HG03575 (cell line): ENCODE measurements at regions not wholly inside any gene's neighbourhood (a gene's known extent, or its start where the extent isn't known, plus 50 kb on each side); places are given as distances from the start of the nearest gene placed in this dataset.

Source experiments
- ATAC-seq: cut with Tn5 transposase; IDR thresholded peaks from one replicate; pipeline ENCODE4 v1.9.1; 2021; ENCODE audit not compliant: unreplicated experiment, insufficient number of reproducible peaks, low FRiP score; ENCODE audit errors: extremely low read depth

GRCh38 chr2:186059096-186059495 lies 320.5 kb downstream of the FSIP2 start:
- no peak for ATAC-seq

DNA sequence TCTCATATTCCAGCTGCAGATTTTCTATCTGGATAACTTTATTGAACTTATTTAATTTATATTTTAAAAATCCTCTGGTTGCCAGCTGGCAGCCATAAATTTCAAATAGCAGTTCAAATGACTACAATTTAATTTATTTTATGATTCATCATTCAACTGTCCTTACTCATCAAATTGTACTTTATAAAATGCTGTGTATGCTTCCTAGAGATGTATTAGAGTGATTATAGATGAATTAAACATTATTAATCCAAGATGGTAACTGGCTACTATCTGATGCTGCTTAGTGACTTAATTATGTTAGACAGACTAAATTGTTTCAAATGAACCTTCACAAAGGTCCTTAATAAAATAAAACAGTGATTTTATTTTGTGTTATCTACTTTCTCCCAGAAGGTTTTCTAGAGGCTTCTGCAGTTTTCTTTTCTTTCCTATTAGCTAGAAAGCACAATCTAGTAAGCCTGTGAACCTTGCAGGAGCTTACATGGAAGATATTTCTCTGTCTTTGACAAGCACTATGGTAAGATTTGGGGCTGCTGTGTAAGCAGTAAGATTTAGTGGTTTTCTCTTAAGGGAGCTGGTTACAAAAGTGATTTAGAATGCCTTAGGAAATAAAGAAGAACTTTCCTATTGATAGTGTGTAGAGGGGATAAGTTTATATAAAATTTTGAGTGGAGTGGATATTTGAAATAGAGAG lies 322.3 kb downstream of the FSIP2 start:
- no peak for ATAC-seq

GRCh38 chr2:186064507-186064906 lies 325.9 kb downstream of the FSIP2 start:
- ATAC-seq, result no peak

DNA sequence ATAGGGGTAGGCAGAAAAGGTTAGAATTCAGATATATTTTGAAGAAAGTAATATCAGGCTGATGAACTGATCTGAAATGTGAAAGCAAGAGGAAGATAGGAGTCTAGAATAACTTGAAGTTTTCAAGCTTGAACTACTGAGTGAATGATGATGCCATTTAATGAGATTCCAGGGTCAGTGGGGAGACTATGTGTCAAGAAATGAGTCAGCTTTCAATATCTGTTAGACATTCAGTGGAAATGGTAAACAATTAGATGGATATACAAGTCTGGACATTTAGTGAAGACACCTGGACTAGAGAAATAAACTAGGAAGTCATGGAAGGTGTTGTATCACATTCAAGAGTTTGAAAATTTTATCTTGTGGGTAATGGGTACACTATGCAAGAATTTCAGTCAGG lies 326.9 kb downstream of the FSIP2 start:
- no peak for ATAC-seq

DNA sequence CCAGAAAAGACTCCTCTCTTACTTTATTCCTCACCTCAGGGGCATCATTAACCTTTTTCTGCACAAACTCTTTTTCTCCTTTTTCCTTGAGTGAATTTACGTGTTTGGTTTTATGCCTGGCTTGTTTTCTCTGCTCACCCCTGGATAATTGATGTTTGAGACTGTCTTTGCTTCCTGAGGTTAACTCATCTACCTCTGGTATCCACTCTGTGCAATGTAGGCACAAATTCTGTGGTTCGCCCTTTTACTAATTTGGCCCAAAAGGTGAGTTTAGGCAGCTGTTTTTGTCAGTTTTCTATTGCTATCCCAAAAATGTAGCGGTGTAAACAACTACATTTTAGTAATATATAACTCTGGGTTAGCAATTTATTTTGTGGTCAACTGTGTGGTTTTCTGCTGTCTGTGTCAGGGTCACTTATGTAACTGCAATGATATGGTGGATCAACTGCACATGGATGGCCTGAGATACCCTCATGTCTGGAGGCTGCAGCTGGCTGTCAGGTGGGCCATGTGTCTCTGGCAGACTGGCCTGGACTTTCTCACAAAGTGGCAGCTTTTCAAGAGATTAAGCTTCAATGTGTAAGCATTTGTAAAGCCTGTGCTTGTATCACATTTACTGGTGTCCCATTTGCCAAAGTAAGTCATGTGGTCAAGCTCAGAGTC lies 329.7 kb downstream of the FSIP2 start:
- ATAC-seq, result no peak

DNA sequence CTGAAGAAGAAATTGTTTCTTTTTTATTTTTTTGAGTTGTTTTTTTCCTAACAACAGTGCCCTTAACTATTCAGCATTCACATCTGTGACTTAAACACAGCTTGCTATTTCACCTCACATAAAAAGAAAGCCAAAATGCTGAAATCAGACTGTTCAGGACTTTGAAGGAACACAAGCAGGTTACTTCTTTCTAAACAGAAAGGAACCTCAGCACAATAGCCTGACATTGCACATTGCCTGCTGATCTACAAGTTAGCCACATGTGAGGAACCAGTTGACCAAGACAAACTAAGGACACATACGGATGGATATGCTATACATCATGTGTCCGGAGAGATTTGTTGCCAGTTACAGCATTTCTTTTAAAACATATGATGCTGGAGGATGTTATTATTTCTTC lies 331.1 kb downstream of the FSIP2 start:
- ATAC-seq, result no peak

DNA sequence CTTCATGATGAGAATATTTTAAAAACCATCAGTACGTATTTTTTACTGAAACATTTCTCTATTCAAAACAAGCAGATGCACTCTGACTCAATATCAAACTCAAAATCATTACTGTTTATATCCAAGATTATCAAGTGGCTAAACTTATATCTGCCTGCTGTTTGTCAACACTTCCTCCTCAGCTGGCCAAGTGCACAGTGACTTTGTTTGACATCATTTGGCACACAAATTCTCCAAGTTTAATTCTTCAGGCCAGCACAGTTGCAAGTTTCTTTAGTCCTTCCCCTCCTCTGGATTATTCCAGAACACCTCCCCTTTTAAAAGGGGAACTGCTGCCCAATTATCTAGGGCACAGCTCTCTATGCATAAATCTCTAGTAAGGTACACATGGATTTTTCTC lies 346.6 kb downstream of the FSIP2 start:
- ATAC-seq, result no peak

DNA sequence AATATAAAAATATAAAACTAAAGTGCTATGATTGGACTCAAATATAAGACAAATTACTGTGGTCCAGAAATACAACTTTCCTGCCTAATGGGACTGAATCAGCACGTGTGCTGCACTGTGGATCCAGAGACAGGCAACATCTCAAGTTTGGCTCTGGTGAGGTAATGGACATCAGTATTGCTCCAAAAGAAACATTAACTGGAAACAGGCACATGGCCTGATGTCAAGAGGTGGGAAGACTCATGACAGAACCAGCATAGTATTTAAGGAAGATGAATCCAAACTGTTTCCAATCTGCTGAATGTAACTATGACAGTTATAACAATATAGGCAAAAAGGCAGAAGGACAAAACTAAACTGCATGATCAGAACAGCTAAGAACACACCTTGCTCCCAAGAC lies 354.6 kb downstream of the FSIP2 start:
- ATAC-seq, result no peak

- ATAC-seq, result no peak
Measured at GRCh38 chr2:186098821-186099220, 360.2 kb downstream of the FSIP2 start.

- ATAC-seq, result no peak
Measured at GRCh38 chr2:186099826-186100225, 361.2 kb downstream of the FSIP2 start.

DNA sequence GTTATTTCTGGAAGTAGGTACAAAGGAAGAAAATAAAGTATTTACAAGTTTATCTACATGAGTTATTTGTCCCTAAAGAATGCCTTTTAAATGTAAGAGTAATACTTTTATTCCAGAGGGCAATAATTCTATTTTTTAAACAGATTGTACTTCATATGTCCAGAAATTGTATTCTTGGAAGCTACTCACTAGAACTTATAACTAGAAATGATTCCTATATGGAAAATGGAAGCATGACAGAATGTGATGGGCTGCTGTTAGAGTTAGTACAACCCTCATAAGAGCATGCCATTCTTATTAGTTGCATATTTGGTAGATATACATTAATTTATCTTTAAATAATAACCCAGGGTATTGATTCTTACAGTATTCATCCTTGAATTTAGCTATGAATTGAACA lies 362.0 kb downstream of the FSIP2 start:
- no peak for ATAC-seq

- no peak for ATAC-seq
Measured at GRCh38 chr2:186101616-186102015, 363.0 kb downstream of the FSIP2 start.

- no peak for ATAC-seq
Measured at GRCh38 chr2:186103276-186103675, 364.7 kb downstream of the FSIP2 start.

DNA sequence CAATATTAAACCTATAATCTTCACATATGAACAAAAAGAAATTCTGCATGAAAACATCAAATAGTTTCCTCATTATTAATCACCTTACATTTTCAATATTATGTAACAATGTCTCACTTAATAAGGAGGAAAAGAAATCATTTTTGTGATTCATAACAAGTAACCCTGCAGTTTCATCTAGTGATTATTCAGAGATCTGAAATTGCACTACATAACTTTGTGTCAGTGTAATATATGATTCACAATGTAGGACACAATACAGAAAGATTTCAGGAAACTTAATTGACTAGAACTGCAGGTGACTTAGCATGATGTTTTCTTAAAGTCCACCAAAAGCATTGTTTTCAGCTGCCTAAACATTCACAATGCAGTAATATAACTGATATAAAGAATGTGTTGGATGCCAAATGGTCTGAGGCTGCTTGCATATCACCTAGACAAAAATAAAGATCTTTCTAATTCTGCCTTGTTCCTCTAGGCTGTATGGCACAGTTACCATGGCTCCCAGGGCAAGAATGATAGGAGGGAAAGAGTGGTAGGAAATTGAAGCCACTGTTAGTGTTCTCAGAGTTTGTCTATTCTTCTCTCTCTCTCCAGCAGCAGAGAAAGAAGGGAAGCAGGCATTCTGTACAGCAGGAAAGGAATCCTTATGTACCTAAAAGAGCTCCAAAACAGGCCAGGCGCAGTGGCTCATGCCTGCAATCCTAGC lies 366.6 kb downstream of the FSIP2 start:
- no peak for ATAC-seq

DNA sequence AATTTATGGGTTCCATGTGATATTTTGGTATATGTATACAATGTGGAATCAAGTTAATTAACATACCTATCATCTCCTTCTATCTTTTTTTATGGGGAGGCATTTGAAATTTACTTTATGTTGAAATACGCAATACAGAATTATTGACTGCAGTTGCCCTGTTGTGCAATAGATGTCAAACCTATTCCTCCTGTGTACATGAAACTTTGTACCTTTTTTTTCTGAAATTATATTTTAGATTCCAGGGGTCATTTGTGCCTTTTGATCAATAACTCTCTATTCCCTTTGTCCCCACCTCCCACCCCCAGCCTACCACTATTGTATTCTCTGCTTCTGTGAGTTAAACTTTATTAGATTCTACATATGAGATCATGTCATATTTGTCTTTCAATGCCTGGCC lies 369.9 kb downstream of the FSIP2 start:
- no peak for ATAC-seq

GRCh38 chr2:186113284-186113683 lies 372.8 kb upstream of the ZC3H15 start:
- no peak for ATAC-seq

- no peak for ATAC-seq
Measured at GRCh38 chr2:186125156-186125555, 360.9 kb upstream of the ZC3H15 start.

DNA sequence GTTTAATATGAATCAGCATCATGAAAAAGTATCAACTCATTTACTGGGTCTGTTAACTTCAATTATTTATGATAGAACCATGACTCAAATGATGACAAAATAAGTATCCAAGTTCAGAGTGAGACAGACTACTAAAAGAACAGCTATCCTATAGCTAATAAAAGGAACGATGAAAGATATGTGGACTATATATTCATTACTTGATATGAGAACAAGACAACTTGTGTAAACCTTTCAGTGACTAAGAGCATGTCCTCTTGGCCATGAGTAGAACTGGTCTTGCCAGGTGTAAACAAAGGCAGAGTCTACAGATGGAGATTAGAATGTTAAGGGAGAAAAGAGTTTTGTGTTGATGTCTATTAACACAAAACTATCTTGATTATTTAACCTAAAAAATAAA lies 360.4 kb upstream of the ZC3H15 start:
- ATAC-seq, result no peak

- no peak for ATAC-seq
Measured at GRCh38 chr2:186126181-186126580, 359.9 kb upstream of the ZC3H15 start.
